ENCODE measurements at regions not wholly inside any gene's neighbourhood (a gene's known extent, or its start where the extent isn't known, plus 50 kb on each side); places are given as distances from the start of the nearest gene placed in this dataset.

GRCh38 chr18:39835303-39836030, 2119.6 kb upstream of the PIK3C3 start:
- no peak for TF ChIP-seq CTCF (IDR thresholded peaks at IDR 0.05; ENCODE audit: low read depth, low read length, poor library complexity, severe bottlenecking)
- TF ChIP-seq EZH2phosphoT487 (IDR thresholded peaks at IDR 0.05; ENCODE audit: borderline replicate concordance, low read length) = no peak

Data from DOHH2 (cell line).